HG03575 (cell line): ENCODE measurements at regions not wholly inside any gene's neighbourhood (a gene's known extent, or its start where the extent isn't known, plus 50 kb on each side); places are given as distances from the start of the nearest gene placed in this dataset.
"Not testable (repeated sequence)": the region's sequence is repeated elsewhere in the genome, so short reads cannot be mapped to it uniquely, and the experiment has no call there.

Experiments
- ATAC-seq: cut with Tn5 transposase; IDR thresholded peaks from one replicate; pipeline ENCODE4 v1.9.1; 2021; ENCODE audit not compliant: unreplicated experiment, insufficient number of reproducible peaks, low FRiP score; ENCODE audit errors: extremely low read depth

DNA sequence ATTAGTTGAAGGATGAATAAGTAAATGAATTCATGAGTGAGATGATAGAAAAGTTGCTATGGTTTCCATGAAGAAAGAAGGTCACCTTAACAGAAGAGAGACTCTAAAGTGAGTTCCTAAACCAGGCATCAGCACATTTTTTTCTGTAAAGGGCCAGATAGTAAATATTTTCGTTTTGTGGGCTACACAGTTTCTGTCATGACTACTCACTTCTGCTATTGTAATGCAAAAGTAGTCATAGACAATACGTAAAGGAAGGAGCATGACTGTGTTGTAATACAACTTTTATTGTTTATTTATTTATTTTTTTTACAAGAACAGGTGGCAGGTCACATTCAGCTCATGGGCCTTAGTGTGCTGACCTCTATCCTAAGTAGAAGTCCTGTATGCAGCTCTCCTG is 426.1 kb upstream of the DYNLRB2 start:
- ATAC-seq: no peak

DNA sequence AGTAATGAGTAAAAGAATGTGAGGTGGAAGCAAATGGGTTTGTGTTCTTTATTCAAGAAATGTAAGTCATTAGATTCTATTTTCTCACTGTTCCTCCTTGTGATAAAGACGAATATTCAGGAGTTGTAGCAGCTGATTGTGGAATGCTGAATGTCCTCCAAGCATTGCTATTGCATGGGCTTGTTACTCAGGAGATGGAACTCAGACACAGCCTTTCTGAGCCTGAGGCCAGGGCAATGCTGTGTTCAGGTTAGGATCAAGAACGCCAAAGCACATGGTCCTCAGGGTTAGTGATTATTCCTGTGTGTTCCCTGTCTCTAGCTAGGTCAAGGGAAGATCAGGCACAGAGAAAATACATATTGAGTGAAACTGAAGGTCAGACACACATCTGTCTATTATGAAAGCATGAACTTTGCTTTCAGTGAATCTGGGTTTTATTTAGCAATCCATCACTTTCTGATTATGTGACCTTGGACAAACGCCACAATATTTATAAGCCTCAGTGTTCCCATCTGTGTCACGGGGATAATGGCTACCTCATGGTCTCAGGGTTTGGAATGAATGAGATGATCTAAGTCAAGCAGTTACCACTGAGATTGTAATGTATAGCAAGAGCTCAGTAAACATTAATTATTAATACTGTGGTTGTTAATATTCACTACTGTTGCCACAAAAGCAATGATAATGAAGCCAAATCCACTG is 426.8 kb upstream of the DYNLRB2 start:
- no peak for ATAC-seq

DNA sequence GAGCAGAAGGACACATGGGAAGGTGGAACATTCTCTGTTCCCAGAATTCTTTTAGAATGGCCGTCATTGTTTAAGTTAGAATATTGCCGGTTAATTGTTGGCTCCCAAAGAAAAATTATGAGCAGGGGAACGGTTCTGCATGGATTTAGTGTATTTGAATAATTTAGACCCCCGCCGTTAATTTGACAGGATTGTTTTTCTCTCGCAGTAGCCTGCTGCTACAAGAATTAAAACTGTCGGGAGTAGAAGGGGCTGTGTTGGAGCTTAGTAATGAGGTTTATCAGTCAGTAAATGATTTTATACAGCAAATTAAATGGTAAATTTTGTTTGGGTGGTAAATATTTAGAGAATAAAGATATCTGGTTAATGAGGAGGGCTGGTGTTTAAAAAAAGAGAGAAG is 431.2 kb upstream of the DYNLRB2 start:
- ATAC-seq: no peak

- ATAC-seq: no peak
Observed at GRCh38 chr16:80107900-80108299, 432.9 kb upstream of the DYNLRB2 start.

DNA sequence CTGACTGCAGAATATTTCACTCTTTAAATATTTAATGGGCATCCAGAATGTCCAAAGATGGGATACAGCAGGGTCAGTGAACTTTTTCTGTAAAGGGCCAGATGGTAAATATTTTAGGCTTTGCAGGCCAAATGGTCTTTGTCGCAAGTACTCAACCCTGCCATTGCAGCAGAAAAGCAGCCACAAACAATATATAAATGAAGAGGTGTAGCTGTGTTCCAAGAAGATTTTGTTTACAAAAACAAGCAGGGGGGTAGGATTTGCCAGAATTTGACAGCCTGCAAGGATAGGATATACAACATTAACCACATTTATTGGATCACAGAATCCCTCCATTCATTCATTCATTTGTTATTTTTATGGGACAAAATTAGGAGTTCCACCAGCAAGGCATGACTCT is 435.0 kb upstream of the DYNLRB2 start:
- no peak for ATAC-seq

GRCh38 chr16:80105160-80105559 is 435.6 kb upstream of the DYNLRB2 start:
- no peak for ATAC-seq

DNA sequence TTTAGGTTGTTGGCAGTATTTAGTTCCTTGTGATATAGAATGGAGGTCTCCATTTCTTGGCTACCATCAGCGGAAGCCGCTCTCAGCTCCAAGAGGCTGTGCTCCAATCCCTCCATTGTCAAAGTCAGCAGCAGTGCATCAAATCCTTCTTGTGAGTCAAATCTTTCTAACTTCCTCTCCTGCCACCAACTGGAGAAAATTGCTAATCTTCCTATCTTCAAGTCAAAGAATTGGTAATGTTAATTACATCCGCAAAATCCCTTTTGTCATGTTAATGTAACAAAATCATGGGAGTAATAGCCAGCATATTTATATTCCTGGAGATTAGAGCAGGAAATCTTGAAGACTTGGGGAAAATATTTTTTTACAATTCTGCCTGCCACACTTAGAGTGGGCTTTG is 436.4 kb upstream of the DYNLRB2 start:
- ATAC-seq: no peak

GRCh38 chr16:80103463-80103862 is 437.3 kb upstream of the DYNLRB2 start:
- ATAC-seq: no peak

GRCh38 chr16:80100846-80101451 is 439.8 kb upstream of the DYNLRB2 start:
- no peak for ATAC-seq

- ATAC-seq: no peak
Observed at GRCh38 chr16:80100186-80100585, 440.6 kb upstream of the DYNLRB2 start.

GRCh38 chr16:80097098-80097497 is 443.7 kb upstream of the DYNLRB2 start:
- no peak for ATAC-seq

- ATAC-seq: no peak
Observed at GRCh38 chr16:80092681-80093080, 448.1 kb upstream of the DYNLRB2 start.

DNA sequence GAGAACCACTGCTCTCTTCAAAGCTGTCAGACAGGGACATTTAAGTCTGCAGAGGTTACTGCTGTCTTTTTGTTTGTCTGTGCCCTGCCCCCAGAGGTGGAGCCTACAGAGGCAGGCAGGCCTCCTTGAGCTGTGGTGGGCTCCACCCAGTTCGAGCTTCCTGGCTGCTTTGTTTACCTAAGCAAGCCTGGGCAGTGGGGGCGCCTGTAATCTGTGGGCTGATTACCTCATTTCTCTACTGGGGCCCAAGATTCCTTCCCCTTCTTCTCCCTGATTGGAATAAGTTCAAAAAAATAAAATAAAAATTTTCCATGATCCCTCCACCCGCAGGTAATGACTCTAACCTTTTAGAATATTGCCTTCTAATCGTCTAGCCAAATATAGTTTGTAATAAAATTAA is 449.3 kb upstream of the DYNLRB2 start:
- not testable (repeated sequence) for ATAC-seq

- no peak for ATAC-seq
Observed at GRCh38 chr16:80085606-80086005, 455.2 kb upstream of the DYNLRB2 start.

DNA sequence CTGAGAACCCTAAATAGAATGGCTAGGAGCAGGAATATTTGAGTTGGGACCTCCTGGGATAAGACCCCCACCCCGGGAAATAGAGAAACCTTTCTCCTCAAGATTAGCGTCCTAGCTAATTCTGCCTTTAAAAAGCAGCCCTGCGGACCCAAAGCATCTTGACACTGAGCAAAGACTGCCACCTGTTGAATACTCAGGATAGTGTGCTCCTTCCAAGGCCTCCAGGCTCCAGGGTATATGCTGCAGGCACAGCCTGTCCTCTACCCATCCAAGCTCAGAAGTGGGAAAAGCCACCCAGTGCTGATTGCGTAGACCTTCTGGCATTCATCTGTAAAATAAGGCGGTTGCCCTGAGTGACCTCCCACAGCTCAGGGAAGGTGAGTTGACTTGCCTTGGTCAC is 456.2 kb upstream of the DYNLRB2 start:
- no peak for ATAC-seq

DNA sequence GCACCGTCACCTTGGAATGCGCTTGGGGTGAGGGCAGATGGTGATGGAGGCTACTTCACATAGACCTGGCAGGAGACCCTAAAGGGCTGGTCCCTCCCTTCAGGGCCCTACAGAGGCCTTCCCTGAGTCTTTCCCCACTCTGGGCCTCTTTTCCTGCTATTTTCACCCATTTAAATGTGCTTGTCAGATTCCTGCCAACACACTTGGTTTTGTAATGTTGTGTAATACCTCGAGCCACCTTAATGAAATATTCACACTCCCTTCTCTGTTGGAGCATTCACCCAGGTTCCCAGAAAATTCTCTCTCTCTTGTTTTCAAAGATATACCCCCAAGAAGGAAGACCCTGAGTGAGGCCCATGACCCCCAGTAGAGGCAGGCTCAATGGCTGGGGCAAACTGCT is 456.6 kb upstream of the DYNLRB2 start:
- ATAC-seq: no peak

- no peak for ATAC-seq
Observed at GRCh38 chr16:80082906-80083305, 457.9 kb upstream of the DYNLRB2 start.

DNA sequence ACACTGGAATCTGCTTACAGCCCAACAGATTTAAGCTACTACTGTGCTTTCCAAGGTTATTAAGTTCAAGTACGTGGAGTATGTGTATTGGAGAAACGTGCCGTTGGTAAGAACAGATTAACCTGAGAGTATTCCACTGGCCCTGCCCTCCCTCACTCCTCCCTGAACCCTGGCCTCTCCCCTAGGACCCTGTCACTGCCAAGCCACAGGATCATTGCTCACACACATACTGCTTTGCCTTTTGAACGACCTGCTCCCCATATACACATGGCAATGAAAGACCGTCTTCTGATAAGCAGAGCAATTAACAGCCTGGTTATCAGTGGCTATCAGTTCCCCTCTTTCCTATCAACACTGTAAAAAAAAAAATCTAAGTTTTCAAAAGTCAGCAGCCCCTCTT is 458.9 kb upstream of the DYNLRB2 start:
- no peak for ATAC-seq

DNA sequence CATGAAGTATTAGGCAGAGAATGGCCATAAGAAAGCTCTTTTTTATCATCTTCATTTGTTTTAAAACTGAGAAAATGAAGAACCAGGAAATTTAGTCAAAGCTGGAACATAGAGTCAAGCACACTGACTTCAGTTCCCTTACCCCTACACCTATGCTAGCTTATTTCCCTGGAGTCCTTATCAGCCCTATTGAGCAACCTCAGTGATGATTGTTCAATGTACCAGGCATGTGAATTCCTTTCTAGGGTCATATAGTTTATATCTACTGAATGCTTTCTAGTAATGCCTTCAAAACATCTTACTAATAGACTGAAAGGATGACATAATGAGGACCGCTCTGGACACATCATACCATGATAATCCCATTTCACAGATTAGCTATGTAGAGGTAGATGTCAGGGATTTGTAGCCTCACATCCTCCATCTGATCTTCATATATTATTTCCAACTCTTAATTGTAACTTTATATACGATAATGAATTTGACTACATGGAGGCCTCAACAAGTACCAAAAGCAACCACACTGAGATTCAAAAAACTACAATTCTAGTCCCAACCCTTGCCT is 460.4 kb upstream of the DYNLRB2 start:
- ATAC-seq: no peak

GRCh38 chr16:80079072-80079471 is 461.7 kb upstream of the DYNLRB2 start:
- ATAC-seq: no peak

- ATAC-seq: no peak
Observed at GRCh38 chr16:80077696-80078095, 463.1 kb upstream of the DYNLRB2 start.
